ENCODE measurements at regions not wholly inside any gene's neighbourhood (a gene's known extent, or its start where the extent isn't known, plus 50 kb on each side); places are given as distances from the start of the nearest gene placed in this dataset.

- no peaks in the 10 kb centered on the region for H3K9me3 ChIP-seq (ENCODE audit: control insufficient read depth, insufficient read depth, low read length)
- H3K27me3 ChIP-seq (ENCODE audit: control insufficient read depth, insufficient read depth, low read length): no peaks in the 10 kb centered on the region
- H3K27ac ChIP-seq (ENCODE audit: low read depth, low read length): no peak overlapping the region
- no peak overlapping the region for H3K4me3 ChIP-seq (ENCODE audit: low read depth, low read length)
- POLR2A ChIA-PET: no interaction called here
- CTCF ChIA-PET: interaction anchor here (1.5 kb wide), 1 partner anchor 12 kb away, joined by 4 read pairs; no protein-coding TSS in a partner anchor
- no peak for DNase-seq (ENCODE audit: low read depth, low spot score)
- TF ChIP-seq CTCF (IDR thresholded peaks at IDR 0.05; ENCODE audit: low read depth, low read length): no peak
Observed at GRCh38 chr17:70564006-70564620, 394.8 kb downstream of the KCNJ2 start.

GRCh38 chr17:70569128-70569527 lies 399.8 kb downstream of the KCNJ2 start:
- Histone ChIP-seq H3K27me3 (ENCODE audit: control insufficient read depth, insufficient read depth, low read length) (no peaks in the 10 kb centered on the region), H3K27ac (ENCODE audit: low read depth, low read length) (no peak overlapping the region), H3K4me3 (ENCODE audit: low read depth, low read length) (no peak overlapping the region), H3K9me3 (ENCODE audit: control insufficient read depth, insufficient read depth, low read length) (no peaks in the 10 kb centered on the region)
- POLR2A ChIA-PET: no interaction called here
- CTCF ChIA-PET: interaction anchor here (0.8 to 1.4 kb wide), 3 partner anchors 12 to 1043 kb away, joined by 3 to 4 read pairs (median 3); no protein-coding TSS in a partner anchor
- no peak for DNase-seq (ENCODE audit: low read depth, low spot score)
- no peak for TF ChIP-seq CTCF (IDR thresholded peaks at IDR 0.05; ENCODE audit: low read depth, low read length)

GRCh38 chr17:70577456-70577855 lies 408.1 kb downstream of the KCNJ2 start:
- H3K9me3 ChIP-seq (ENCODE audit: control insufficient read depth, insufficient read depth, low read length): peaks cover 3% of the 10 kb centered on the region; the same call in 1 of the 2 replicates
- no peak for DNase-seq (ENCODE audit: low read depth, low spot score)
- TF ChIP-seq CTCF (IDR thresholded peaks at IDR 0.05; ENCODE audit: low read depth, low read length): no peak
- no peak overlapping the region for H3K27ac ChIP-seq (ENCODE audit: low read depth, low read length)
- no peaks in the 10 kb centered on the region for H3K27me3 ChIP-seq (ENCODE audit: control insufficient read depth, insufficient read depth, low read length)
- ChIA-PET POLR2A (no interaction called here), CTCF (no interaction called here)
- no peak overlapping the region for H3K4me3 ChIP-seq (ENCODE audit: low read depth, low read length)

- CTCF ChIA-PET: no interaction called here
- Histone ChIP-seq H3K27me3 (ENCODE audit: control insufficient read depth, insufficient read depth, low read length) (no peaks in the 10 kb centered on the region), H3K9me3 (ENCODE audit: control insufficient read depth, insufficient read depth, low read length) (peaks cover 3% of the 10 kb centered on the region; the same call in 1 of the 2 replicates), H3K4me3 (ENCODE audit: low read depth, low read length) (no peak overlapping the region), H3K27ac (ENCODE audit: low read depth, low read length) (no peak overlapping the region)
- no peak for TF ChIP-seq CTCF (IDR thresholded peaks at IDR 0.05; ENCODE audit: low read depth, low read length)
- POLR2A ChIA-PET: no interaction called here
- no peak for DNase-seq (ENCODE audit: low read depth, low spot score)
Observed at GRCh38 chr17:70581459-70581858, 412.1 kb downstream of the KCNJ2 start.

GRCh38 chr17:70582777-70583176 lies 413.4 kb downstream of the KCNJ2 start:
- DNase-seq (ENCODE audit: low read depth, low spot score): no peak
- Histone ChIP-seq H3K27me3 (ENCODE audit: control insufficient read depth, insufficient read depth, low read length) (no peaks in the 10 kb centered on the region), H3K4me3 (ENCODE audit: low read depth, low read length) (no peak overlapping the region), H3K27ac (ENCODE audit: low read depth, low read length) (no peak overlapping the region), H3K9me3 (ENCODE audit: control insufficient read depth, insufficient read depth, low read length) (no peaks in the 10 kb centered on the region; the same call in 1 of the 2 replicates)
- ChIA-PET POLR2A (no interaction called here), CTCF (no interaction called here)
- TF ChIP-seq CTCF (IDR thresholded peaks at IDR 0.05; ENCODE audit: low read depth, low read length): no peak

Measured in AG04450 (cell line).